Activated CD4-positive, alpha-beta T cell treated with anti-CD3 and anti-CD28 coated beads for 48 hours (primary cell): ENCODE measurements at regions not wholly inside any gene's neighbourhood (a gene's known extent, or its start where the extent isn't known, plus 50 kb on each side); places are given as distances from the start of the nearest gene placed in this dataset.
"Not testable (repeated sequence)": the region's sequence is repeated elsewhere in the genome, so short reads cannot be mapped to it uniquely, and the experiment has no call there.

Experiments used
- DNase-seq: peaks from one replicate; pipeline ENCODE4 v3.0.0-alpha.2; 2020

- not testable (repeated sequence) for DNase-seq
These were observed 88.6 kb upstream of the NFIL3 start for GRCh38 chr9:91512235-91512634.

DNA sequence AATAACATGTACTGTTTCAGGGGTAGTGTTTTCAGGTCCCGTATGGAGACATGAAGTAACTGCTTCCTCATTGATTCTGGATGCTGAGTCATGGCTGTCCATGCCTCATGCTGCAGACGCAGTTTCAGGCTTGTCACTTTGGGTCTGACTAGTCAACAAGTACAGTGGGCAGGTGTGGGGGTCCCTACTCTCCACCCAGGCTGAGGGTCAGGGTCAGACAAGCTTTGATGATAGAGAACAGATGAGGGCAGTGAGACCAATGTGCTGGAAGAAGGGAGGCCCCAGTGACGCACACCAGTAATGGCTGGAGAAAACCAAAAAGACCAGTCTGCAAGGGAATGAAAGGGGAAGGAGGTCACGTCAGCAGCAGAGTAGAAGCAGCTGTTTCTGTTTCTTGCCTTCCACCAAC, 80.0 kb upstream of the NFIL3 start:
- no peak for DNase-seq

- DNase-seq, result no peak
These were observed 79.5 kb upstream of the NFIL3 start for GRCh38 chr9:91502913-91503672.

GRCh38 chr9:91502475-91502874, 78.8 kb upstream of the NFIL3 start:
- DNase-seq, result no peak

DNA sequence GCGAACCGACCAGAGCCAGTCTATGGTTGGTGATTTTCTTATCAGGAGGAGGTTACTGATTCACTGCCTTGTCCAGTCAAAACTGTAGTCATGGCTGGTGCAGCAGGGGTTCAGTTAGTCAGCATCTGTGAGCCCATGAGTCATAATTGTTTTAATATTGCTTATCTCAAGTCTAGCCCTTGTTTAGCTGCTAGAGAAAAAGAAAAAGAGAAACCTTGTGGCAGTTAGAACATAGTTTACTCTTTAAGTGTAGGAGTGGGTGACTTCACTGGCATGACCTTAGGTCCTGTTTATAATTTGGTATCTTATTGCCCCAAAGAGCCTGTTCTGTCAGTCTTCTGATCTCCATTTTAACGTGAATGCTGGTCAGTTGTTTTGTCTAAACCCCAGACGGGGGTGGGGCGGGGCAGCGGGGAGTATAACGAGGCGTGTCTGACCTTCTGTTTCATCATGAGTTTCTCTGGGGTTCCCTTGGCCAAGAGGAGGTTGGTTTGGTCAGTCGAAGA, 76.9 kb upstream of the NFIL3 start:
- DNase-seq, result peak; percentile 39

DNA sequence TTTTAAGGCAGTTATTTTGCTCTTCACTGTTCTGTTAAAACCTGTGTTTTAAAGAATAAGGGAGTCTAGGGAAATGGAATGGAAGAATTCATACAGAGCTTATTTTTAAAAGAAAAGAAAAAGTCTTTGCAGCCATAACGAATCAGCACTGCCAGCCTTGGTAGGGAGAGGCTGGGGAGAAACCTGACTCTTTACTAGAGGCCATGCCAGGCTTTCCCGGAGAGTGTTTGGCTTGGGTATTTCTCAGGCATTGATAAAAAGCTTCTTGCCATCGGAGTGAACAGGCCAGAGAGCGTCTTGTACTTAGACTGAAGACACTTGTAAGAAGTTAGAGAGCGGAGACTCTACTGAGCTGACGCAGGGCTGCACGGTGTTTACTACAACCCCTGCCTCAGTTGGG, 72.7 kb upstream of the NFIL3 start:
- no peak for DNase-seq

GRCh38 chr9:91495450-91495849, 71.8 kb upstream of the NFIL3 start:
- DNase-seq, result no peak

- no peak for DNase-seq
These were observed 71.1 kb upstream of the NFIL3 start for GRCh38 chr9:91494751-91495150.

DNA sequence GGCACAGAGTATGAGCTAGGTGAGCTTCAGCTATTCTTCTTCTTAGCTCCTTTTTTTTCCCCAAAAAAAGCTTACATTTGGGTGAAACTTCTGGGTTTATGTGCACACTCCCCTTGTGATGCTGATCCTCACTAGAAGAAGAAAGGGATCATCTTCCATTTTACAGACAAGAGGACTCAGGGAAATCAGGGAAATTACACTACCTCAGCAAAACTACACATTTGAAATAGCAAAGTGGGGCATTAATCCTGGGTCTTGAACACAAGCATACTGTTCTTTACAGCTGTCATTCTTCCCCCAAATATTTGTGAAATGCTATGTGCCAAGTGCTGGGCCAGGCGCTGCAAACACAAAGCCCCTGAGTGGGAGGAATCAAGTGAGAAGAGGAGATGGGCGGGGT, 68.6 kb upstream of the NFIL3 start:
- no peak for DNase-seq

DNA sequence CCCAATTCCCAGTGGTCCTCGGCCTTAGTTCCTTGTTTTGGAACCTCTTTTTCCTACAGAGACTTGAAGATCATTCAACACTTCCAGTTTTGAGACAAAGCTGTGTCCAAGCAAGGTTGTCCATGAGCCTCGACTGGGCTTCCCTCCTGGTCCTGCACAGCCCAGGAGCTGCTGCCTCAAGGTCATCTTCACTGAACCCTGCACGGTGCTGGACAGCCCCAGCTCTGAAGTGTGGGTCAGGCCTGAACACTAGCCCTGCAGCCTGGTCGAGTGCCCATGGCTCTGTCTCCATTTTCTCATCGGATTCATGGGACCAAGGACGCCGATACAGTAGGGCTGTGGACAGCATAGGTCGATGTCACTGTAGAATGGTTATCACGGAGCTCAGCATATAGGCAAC, 68.0 kb upstream of the NFIL3 start:
- DNase-seq, result no peak

GRCh38 chr9:91489361-91489899, 65.8 kb upstream of the NFIL3 start:
- peak; percentile 22 for DNase-seq

DNA sequence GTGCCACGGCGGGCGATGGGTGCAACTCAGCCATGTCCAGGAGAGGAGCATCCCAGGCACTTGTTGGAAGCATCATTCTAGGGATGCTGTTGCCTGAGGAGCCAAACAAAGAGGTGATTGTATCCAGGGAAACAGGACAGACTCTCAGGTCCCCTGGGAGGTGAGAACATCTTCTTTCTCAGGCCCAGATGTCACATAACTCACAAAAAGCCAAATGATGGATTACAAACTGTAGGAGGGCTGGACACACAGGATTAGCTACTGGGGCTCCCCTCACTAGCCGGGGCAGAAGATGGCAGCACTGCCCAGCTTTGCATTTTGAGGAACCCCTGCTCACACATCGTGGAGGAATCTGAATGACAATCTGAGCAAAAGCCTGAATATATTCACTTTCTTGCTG, 64.7 kb upstream of the NFIL3 start:
- no peak for DNase-seq

DNA sequence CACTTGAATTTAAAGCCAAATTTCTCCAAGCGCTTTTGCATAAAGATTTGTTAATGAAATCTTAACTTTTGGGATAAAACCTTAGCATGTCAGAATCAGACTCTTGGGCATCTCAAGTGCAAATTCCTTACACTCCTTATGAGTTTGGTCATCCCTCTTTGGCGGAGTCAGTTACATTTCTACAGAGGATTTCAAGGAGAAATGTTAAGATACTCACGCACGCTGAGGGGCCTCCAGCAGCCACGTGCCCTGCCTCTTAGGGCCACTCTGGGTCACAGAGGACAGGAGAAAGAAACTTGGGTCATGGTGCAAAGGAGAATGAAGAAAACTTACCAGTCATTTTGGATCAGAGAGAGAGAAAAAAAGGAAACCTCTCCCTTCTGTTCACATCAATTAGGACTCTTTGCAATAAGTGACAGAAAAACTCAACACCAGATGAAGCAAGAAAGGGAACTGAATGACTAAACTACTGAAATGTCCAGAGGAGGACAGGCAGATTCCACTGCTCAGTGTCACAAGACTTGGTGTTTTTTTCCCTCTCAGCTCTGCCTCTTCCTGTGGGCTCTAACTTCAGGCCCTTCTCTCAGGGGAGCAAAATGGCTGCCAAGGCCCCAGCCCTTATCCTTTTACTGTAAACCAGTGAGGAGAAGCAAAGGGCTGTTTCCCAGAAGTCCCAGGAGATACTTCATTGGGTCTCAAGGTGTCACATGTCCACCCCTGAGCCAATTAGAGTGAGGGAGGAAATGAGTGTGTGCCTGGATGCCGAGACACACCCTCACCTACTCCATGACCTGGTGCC, 63.3 kb upstream of the NFIL3 start:
- no peak for DNase-seq

- DNase-seq, result no peak
These were observed 61.4 kb upstream of the NFIL3 start for GRCh38 chr9:91485006-91485405.

- no peak for DNase-seq
These were observed 60.2 kb upstream of the NFIL3 start for GRCh38 chr9:91483835-91484234.

GRCh38 chr9:91483189-91483691, 59.6 kb upstream of the NFIL3 start:
- DNase-seq, result no peak

GRCh38 chr9:91481972-91482371, 58.3 kb upstream of the NFIL3 start:
- no peak for DNase-seq

- DNase-seq, result no peak
These were observed 53.5 kb upstream of the NFIL3 start for GRCh38 chr9:91477106-91477505.

DNA sequence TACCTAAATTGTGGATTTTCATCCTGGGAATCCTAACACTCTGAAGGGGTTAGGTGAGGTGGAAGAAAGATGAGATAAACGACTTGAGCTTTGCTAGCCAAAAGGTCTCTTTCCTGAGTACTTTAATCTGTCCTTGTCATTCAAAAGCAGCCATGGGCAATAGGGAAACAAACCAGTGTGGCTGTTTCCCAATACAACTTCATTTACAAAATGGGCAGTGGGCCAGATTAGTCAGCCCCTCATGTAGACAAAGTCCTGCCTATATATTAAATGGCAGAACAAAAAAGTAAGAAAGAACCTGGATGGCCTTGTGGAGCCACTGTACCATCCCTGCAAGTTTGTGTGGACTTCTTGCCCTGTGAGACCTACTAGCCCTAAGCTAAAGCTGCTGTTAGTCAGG, 51.0 kb upstream of the NFIL3 start:
- no peak for DNase-seq
